Gastrocnemius medialis (tissue), 4 donors: ENCODE measurements at regions not wholly inside any gene's neighbourhood (a gene's known extent, or its start where the extent isn't known, plus 50 kb on each side); places are given as distances from the start of the nearest gene placed in this dataset.

Experiments used
- ATAC-seq, 2 donors: fragments of 150-250 bp; one replicate each; pipeline ENCODE4 v1.9.1; 2016
- DNase-seq, 2 donors: peaks; one replicate each; pipeline ENCODE4 v3.0.0-alpha.2; 2019
- H3K27ac ChIP-seq, 4 donors: fragments of 200-600 bp; sonication (generic); 1 replicate in 1 of 4; 2 replicates in 3 of 4; pipeline ENCODE4 v1.5.1; 2016 to 2018; ENCODE audit warnings: mild to moderate bottlenecking in 2 of 4, moderate library complexity in 1 of 4
- H3K27me3 ChIP-seq, 3 donors: fragments of 200-600 bp; sonication (generic) in 2 of 3; 1 replicate in 1 of 3; 2 replicates in 2 of 3; pipeline versions ENCODE4 v1.5.1 to v1.6.0; 2016 to 2019; ENCODE audit warnings: mild to moderate bottlenecking in 1 of 3, moderate library complexity in 1 of 3
- H3K36me3 ChIP-seq, 2 donors: fragments of 200-600 bp; sonication (generic) in 1 of 2; one replicate each; pipeline ENCODE4 v1.5.1; 2017 to 2018
- H3K4me1 ChIP-seq, 2 donors: fragments of 200-600 bp; sonication (generic) in 1 of 2; one replicate each; pipeline ENCODE4 v1.5.1; 2016 to 2017; ENCODE audit warnings: mild to moderate bottlenecking in 2 of 2
- H3K4me3 ChIP-seq, 4 donors: fragments of 200-600 bp; sonication (generic) in 3 of 4; 1 replicate in 1 of 4; 2 replicates in 3 of 4; pipeline ENCODE4 v1.5.1; 2016 to 2019; ENCODE audit warnings: mild to moderate bottlenecking in 2 of 4
- H3K9me3 ChIP-seq, 3 donors: fragments of 200-600 bp; sonication (generic) in 2 of 3; 1 replicate in 1 of 3; 2 replicates in 2 of 3; pipeline ENCODE4 v1.5.1; 2016 to 2019
- CTCF ChIP-seq, 5 experiments: fragments of 450-650 bp in 3 of 5; fragments of 200-600 bp in 2 of 5; sonication (generic) in 2 of 5; IDR thresholded peaks in 4 of 5; conservative IDR thresholded peaks in 1 of 5; 1 replicate in 4 of 5; 2 replicates in 1 of 5; pipeline ENCODE4 v1.5.1; 2016 to 2019; ENCODE audit warnings: antibody characterized with exemption in 5 of 5, mild to moderate bottlenecking in 3 of 5, moderate library complexity in 3 of 5
- POLR2A ChIP-seq, 2 donors: fragments of 450-650 bp; IDR thresholded peaks; one replicate each; pipeline ENCODE4 v1.6.1; 2017; ENCODE audit warnings: antibody characterized with exemption in 2 of 2, mild to moderate bottlenecking in 2 of 2, moderate library complexity in 2 of 2
- in situ Hi-C, 4 donors: fragments of 200-750 bp; cut with MboI; loops; one replicate each; pipeline versions ENCODE4 v1.15.0 to v1.8.0; 2017; ENCODE audit warnings: low sequenced_read_pairs in 4 of 4
- intact Hi-C: fragments of 100-400 bp; cut with DNase I; formaldehyde crosslinking; loops from one replicate; pipeline ENCODE4 v1.15.1; 2023; ENCODE audit warnings: low total_unique reads

DNA sequence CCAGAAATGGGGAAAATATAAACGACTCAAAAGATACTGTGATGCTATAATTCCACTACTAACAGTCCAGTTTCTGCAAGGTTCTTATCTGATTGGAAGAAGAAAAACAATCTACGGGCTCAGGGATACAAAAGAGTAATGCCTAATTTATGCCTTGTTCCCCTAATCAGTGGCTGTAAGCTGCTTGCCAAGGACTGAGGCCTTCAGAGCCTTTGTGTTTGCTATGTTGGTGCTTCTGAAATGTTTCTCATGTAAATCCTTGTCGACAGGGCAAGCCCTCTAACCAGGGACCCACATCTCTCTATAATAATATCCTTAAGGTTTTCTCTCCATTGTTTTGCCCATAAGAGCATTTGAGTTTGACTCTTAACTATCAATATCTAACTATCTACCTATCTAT lies 89.7 kb upstream of the CLDN10 start:
- TF ChIP-seq CTCF (IDR thresholded peaks at IDR 0.05 in 4 of 5, conservative IDR thresholded peaks at IDR 0.05 in 1 of 5) (no peak), POLR2A (IDR thresholded peaks at IDR 0.05) (no peak)
- H3K36me3 ChIP-seq = no peaks in the 10 kb centered on the region
- in situ Hi-C loops = no loop called here
- H3K9me3 ChIP-seq = no peaks in the 10 kb centered on the region
- intact Hi-C loops = no loop called here
- DNase-seq = no peak
- no peak overlapping the region for H3K4me3 ChIP-seq
- H3K27me3 ChIP-seq = no peaks in the 10 kb centered on the region
- no peak for ATAC-seq
- H3K4me1 ChIP-seq = no peaks in the 10 kb centered on the region
- no peak overlapping the region for H3K27ac ChIP-seq

DNA sequence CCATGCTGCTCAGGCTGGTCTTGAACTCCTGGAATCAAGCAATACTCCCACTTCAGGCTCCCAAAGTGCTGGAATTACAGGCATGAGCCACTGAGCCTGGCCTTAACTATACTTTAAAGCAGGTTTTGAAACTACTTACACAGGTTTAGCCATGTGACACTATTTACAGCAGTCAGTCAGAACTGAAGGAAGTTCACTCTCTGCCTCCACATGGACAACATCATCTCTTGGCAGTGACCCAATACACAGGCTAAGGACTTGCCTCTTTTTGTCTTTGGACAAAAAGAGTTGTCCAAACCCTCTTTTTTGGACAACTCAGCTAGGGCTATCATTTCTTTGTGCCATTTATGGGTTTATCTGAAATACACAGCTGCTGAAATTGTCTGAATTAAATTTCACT lies 89.0 kb upstream of the CLDN10 start:
- H3K9me3 ChIP-seq = no peaks in the 10 kb centered on the region
- no peak overlapping the region for H3K27ac ChIP-seq
- no peaks in the 10 kb centered on the region for H3K4me1 ChIP-seq
- DNase-seq (no peak), ATAC-seq (no peak)
- intact Hi-C loops = no loop called here
- no peak overlapping the region for H3K4me3 ChIP-seq
- H3K36me3 ChIP-seq = no peaks in the 10 kb centered on the region
- H3K27me3 ChIP-seq = no peaks in the 10 kb centered on the region
- TF ChIP-seq CTCF (IDR thresholded peaks at IDR 0.05 in 4 of 5, conservative IDR thresholded peaks at IDR 0.05 in 1 of 5) = no peak
- no peak for TF ChIP-seq POLR2A (IDR thresholded peaks at IDR 0.05)
- in situ Hi-C loops = no loop called here

GRCh38 chr13:95470574-95471366 lies 81.8 kb upstream of the CLDN10 start:
- Histone ChIP-seq H3K9me3 (no peaks in the 10 kb centered on the region), H3K4me3 (no peak overlapping the region), H3K36me3 (no peaks in the 10 kb centered on the region), H3K27me3 (no peaks in the 10 kb centered on the region), H3K4me1 (no peaks in the 10 kb centered on the region), H3K27ac (no peak overlapping the region)
- DNase-seq (no peak), ATAC-seq (no peak)
- no peak for TF ChIP-seq POLR2A (IDR thresholded peaks at IDR 0.05)
- no peak for TF ChIP-seq CTCF (IDR thresholded peaks at IDR 0.05 in 4 of 5, conservative IDR thresholded peaks at IDR 0.05 in 1 of 5)
- intact Hi-C loops = no loop called here
- in situ Hi-C loops = no loop called here

GRCh38 chr13:95471960-95472359 lies 80.6 kb upstream of the CLDN10 start:
- no peak for ATAC-seq
- in situ Hi-C loops = no loop called here

More at GRCh38 chr13:95471960-95472359, 80.6 kb upstream of the CLDN10 start:
- Histone ChIP-seq H3K27me3 (no peaks in the 10 kb centered on the region), H3K4me1 (no peaks in the 10 kb centered on the region), H3K4me3 (no peak overlapping the region), H3K9me3 (no peaks in the 10 kb centered on the region), H3K27ac (no peak overlapping the region), H3K36me3 (no peaks in the 10 kb centered on the region)
- DNase-seq = no peak
- intact Hi-C loops = no loop called here
- TF ChIP-seq CTCF (IDR thresholded peaks at IDR 0.05 in 4 of 5, conservative IDR thresholded peaks at IDR 0.05 in 1 of 5) = no peak
- no peak for TF ChIP-seq POLR2A (IDR thresholded peaks at IDR 0.05)
